ENCODE measurements at regions not wholly inside any gene's neighbourhood (a gene's known extent, or its start where the extent isn't known, plus 50 kb on each side); places are given as distances from the start of the nearest gene placed in this dataset.

- Histone ChIP-seq H3K27me3 (ENCODE audit: control insufficient read depth, insufficient read depth, low read length, poor library complexity, severe bottlenecking) (no peaks in the 10 kb centered on the region), H3K36me3 (ENCODE audit: control insufficient read depth, insufficient read depth, low read length) (no peaks in the 10 kb centered on the region), H3K4me1 (ENCODE audit: control insufficient read depth, insufficient read depth, low read length) (no peaks in the 10 kb centered on the region), H3K9me3 (ENCODE audit: control insufficient read depth, low read length) (no peaks in the 10 kb centered on the region), H3K27ac (ENCODE audit: insufficient read depth, low read depth, low read length, poor library complexity, severe bottlenecking) (no peak overlapping the region), H3K4me3 (ENCODE audit: insufficient read depth, low read depth, low read length) (no peak overlapping the region)
Measured at GRCh38 chr4:136927172-136927571, 605.1 kb downstream of the PCDH18 start.

- H3K27me3 ChIP-seq (ENCODE audit: control insufficient read depth, insufficient read depth, low read length, poor library complexity, severe bottlenecking) = no peaks in the 10 kb centered on the region
- WGBS, 2 experiments = no CpG with 5 or more reads among the region's 1 CpG
- H3K4me3 ChIP-seq (ENCODE audit: insufficient read depth, low read depth, low read length) = no peak overlapping the region
- H3K9me3 ChIP-seq (ENCODE audit: control insufficient read depth, low read length) = no peaks in the 10 kb centered on the region
- no peak overlapping the region for H3K27ac ChIP-seq (ENCODE audit: insufficient read depth, low read depth, low read length, poor library complexity, severe bottlenecking)
- no peaks in the 10 kb centered on the region for H3K36me3 ChIP-seq (ENCODE audit: control insufficient read depth, insufficient read depth, low read length)
- no peaks in the 10 kb centered on the region for H3K4me1 ChIP-seq (ENCODE audit: control insufficient read depth, insufficient read depth, low read length)
Measured at GRCh38 chr4:136925203-136925602, 607.1 kb downstream of the PCDH18 start.

- Histone ChIP-seq H3K9me3 (ENCODE audit: control insufficient read depth, low read length) (no peaks in the 10 kb centered on the region), H3K4me3 (ENCODE audit: insufficient read depth, low read depth, low read length) (no peak overlapping the region), H3K36me3 (ENCODE audit: control insufficient read depth, insufficient read depth, low read length) (no peaks in the 10 kb centered on the region), H3K27me3 (ENCODE audit: control insufficient read depth, insufficient read depth, low read length, poor library complexity, severe bottlenecking) (no peaks in the 10 kb centered on the region), H3K27ac (ENCODE audit: insufficient read depth, low read depth, low read length, poor library complexity, severe bottlenecking) (no peak overlapping the region), H3K4me1 (ENCODE audit: control insufficient read depth, insufficient read depth, low read length) (no peaks in the 10 kb centered on the region)
Measured at GRCh38 chr4:136922066-136922465, 610.2 kb downstream of the PCDH18 start.

- no peaks in the 10 kb centered on the region for H3K36me3 ChIP-seq (ENCODE audit: control insufficient read depth, insufficient read depth, low read length)
- H3K27ac ChIP-seq (ENCODE audit: insufficient read depth, low read depth, low read length, poor library complexity, severe bottlenecking) = no peak overlapping the region
- H3K4me3 ChIP-seq (ENCODE audit: insufficient read depth, low read depth, low read length) = no peak overlapping the region
- H3K4me1 ChIP-seq (ENCODE audit: control insufficient read depth, insufficient read depth, low read length) = no peaks in the 10 kb centered on the region
- no peaks in the 10 kb centered on the region for H3K9me3 ChIP-seq (ENCODE audit: control insufficient read depth, low read length)
- WGBS, 2 experiments = 100% methylated on average over 1 of the region's 1 CpG; no CpG with 5 or more reads in 1 of the 2 experiments
- no peaks in the 10 kb centered on the region for H3K27me3 ChIP-seq (ENCODE audit: control insufficient read depth, insufficient read depth, low read length, poor library complexity, severe bottlenecking)
Measured at GRCh38 chr4:136920092-136920881, 612.0 kb downstream of the PCDH18 start.

GRCh38 chr4:136918772-136919171 is 613.5 kb downstream of the PCDH18 start:
- H3K27ac ChIP-seq (ENCODE audit: insufficient read depth, low read depth, low read length, poor library complexity, severe bottlenecking) = no peak overlapping the region
- WGBS, 2 experiments = 87 to 94% methylated on average over 4 of the region's 4 CpGs
- no peaks in the 10 kb centered on the region for H3K4me1 ChIP-seq (ENCODE audit: control insufficient read depth, insufficient read depth, low read length)
- H3K9me3 ChIP-seq (ENCODE audit: control insufficient read depth, low read length) = no peaks in the 10 kb centered on the region
- no peaks in the 10 kb centered on the region for H3K36me3 ChIP-seq (ENCODE audit: control insufficient read depth, insufficient read depth, low read length)
- no peak overlapping the region for H3K4me3 ChIP-seq (ENCODE audit: insufficient read depth, low read depth, low read length)
- no peaks in the 10 kb centered on the region for H3K27me3 ChIP-seq (ENCODE audit: control insufficient read depth, insufficient read depth, low read length, poor library complexity, severe bottlenecking)

GRCh38 chr4:136917312-136918110 is 614.8 kb downstream of the PCDH18 start:
- H3K9me3 ChIP-seq (ENCODE audit: control insufficient read depth, low read length) = no peaks in the 10 kb centered on the region
- no peak overlapping the region for H3K4me3 ChIP-seq (ENCODE audit: insufficient read depth, low read depth, low read length)
- no peaks in the 10 kb centered on the region for H3K27me3 ChIP-seq (ENCODE audit: control insufficient read depth, insufficient read depth, low read length, poor library complexity, severe bottlenecking)
- no peak overlapping the region for H3K27ac ChIP-seq (ENCODE audit: insufficient read depth, low read depth, low read length, poor library complexity, severe bottlenecking)
- whole genome bisulfite sequencing, 2 experiments = 87 to 89% methylated on average over 5 of the region's 5 CpGs
- no peaks in the 10 kb centered on the region for H3K36me3 ChIP-seq (ENCODE audit: control insufficient read depth, insufficient read depth, low read length)
- no peaks in the 10 kb centered on the region for H3K4me1 ChIP-seq (ENCODE audit: control insufficient read depth, insufficient read depth, low read length)

GRCh38 chr4:136909626-136910025 is 622.7 kb downstream of the PCDH18 start:
- Histone ChIP-seq H3K9me3 (ENCODE audit: control insufficient read depth, low read length) (no peaks in the 10 kb centered on the region), H3K36me3 (ENCODE audit: control insufficient read depth, insufficient read depth, low read length) (no peaks in the 10 kb centered on the region), H3K4me1 (ENCODE audit: control insufficient read depth, insufficient read depth, low read length) (no peaks in the 10 kb centered on the region), H3K4me3 (ENCODE audit: insufficient read depth, low read depth, low read length) (no peak overlapping the region), H3K27me3 (ENCODE audit: control insufficient read depth, insufficient read depth, low read length, poor library complexity, severe bottlenecking) (no peaks in the 10 kb centered on the region), H3K27ac (ENCODE audit: insufficient read depth, low read depth, low read length, poor library complexity, severe bottlenecking) (no peak overlapping the region)
- whole genome bisulfite sequencing, 2 experiments = 91 to 95% methylated on average over 2 to 3 of the region's 3 CpGs

- H3K9me3 ChIP-seq (ENCODE audit: control insufficient read depth, low read length) = no peaks in the 10 kb centered on the region
- H3K4me1 ChIP-seq (ENCODE audit: control insufficient read depth, insufficient read depth, low read length) = no peaks in the 10 kb centered on the region
- no peak overlapping the region for H3K27ac ChIP-seq (ENCODE audit: insufficient read depth, low read depth, low read length, poor library complexity, severe bottlenecking)
- 36 to 42% methylated on average over 2 of the region's 2 CpGs for WGBS, 2 experiments
- no peak overlapping the region for H3K4me3 ChIP-seq (ENCODE audit: insufficient read depth, low read depth, low read length)
- H3K36me3 ChIP-seq (ENCODE audit: control insufficient read depth, insufficient read depth, low read length) = no peaks in the 10 kb centered on the region
- H3K27me3 ChIP-seq (ENCODE audit: control insufficient read depth, insufficient read depth, low read length, poor library complexity, severe bottlenecking) = no peaks in the 10 kb centered on the region
Measured at GRCh38 chr4:136908122-136908521, 624.2 kb downstream of the PCDH18 start.

GRCh38 chr4:136900696-136901095 is 631.6 kb downstream of the PCDH18 start:
- Histone ChIP-seq H3K9me3 (ENCODE audit: control insufficient read depth, low read length) (no peaks in the 10 kb centered on the region), H3K4me3 (ENCODE audit: insufficient read depth, low read depth, low read length) (no peak overlapping the region), H3K36me3 (ENCODE audit: control insufficient read depth, insufficient read depth, low read length) (no peaks in the 10 kb centered on the region), H3K27ac (ENCODE audit: insufficient read depth, low read depth, low read length, poor library complexity, severe bottlenecking) (no peak overlapping the region), H3K27me3 (ENCODE audit: control insufficient read depth, insufficient read depth, low read length, poor library complexity, severe bottlenecking) (no peaks in the 10 kb centered on the region), H3K4me1 (ENCODE audit: control insufficient read depth, insufficient read depth, low read length) (no peaks in the 10 kb centered on the region)
- WGBS, 2 experiments = 89 to 94% methylated on average over 2 of the region's 2 CpGs

GRCh38 chr4:136898590-136899248 is 633.6 kb downstream of the PCDH18 start:
- H3K36me3 ChIP-seq (ENCODE audit: control insufficient read depth, insufficient read depth, low read length) = no peaks in the 10 kb centered on the region
- H3K27ac ChIP-seq (ENCODE audit: insufficient read depth, low read depth, low read length, poor library complexity, severe bottlenecking) = no peak overlapping the region
- H3K4me1 ChIP-seq (ENCODE audit: control insufficient read depth, insufficient read depth, low read length) = no peaks in the 10 kb centered on the region
- H3K4me3 ChIP-seq (ENCODE audit: insufficient read depth, low read depth, low read length) = no peak overlapping the region
- no peaks in the 10 kb centered on the region for H3K27me3 ChIP-seq (ENCODE audit: control insufficient read depth, insufficient read depth, low read length, poor library complexity, severe bottlenecking)
- WGBS, 2 experiments = 60 to 64% methylated on average over 1 of the region's 1 CpG
- no peaks in the 10 kb centered on the region for H3K9me3 ChIP-seq (ENCODE audit: control insufficient read depth, low read length)
